Trophoblast cell (in vitro differentiated cells and primary cell): ENCODE measurements at regions not wholly inside any gene's neighbourhood (a gene's known extent, or its start where the extent isn't known, plus 50 kb on each side); places are given as distances from the start of the nearest gene placed in this dataset.
"Not testable (repeated sequence)": the region's sequence is repeated elsewhere in the genome, so short reads cannot be mapped to it uniquely, and the experiment has no call there.

ENCODE experiments used
- DNase-seq, 2 donors: peaks; one replicate each; pipeline ENCODE4 v3.0.0-alpha.2; 2016
- H2AFZ ChIP-seq: 2 replicates; pipeline ENCODE4 v1.6.1; 2013; ENCODE audit warnings: low read length, moderate library complexity, mild to moderate bottlenecking; ENCODE audit not compliant: insufficient read depth, poor library complexity
- H2AK5ac ChIP-seq: 2 replicates; pipeline ENCODE4 v1.6.1; 2013; ENCODE audit warnings: mild to moderate bottlenecking, low read length
- H2BK120ac ChIP-seq: 2 replicates; pipeline ENCODE4 v1.6.1; 2013; ENCODE audit warnings: low read length, mild to moderate bottlenecking, moderate library complexity; ENCODE audit not compliant: insufficient read depth, poor library complexity
- H2BK12ac ChIP-seq: 2 replicates; pipeline ENCODE4 v1.6.1; 2013; ENCODE audit warnings: mild to moderate bottlenecking, low read length, moderate library complexity
- H2BK5ac ChIP-seq: 2 replicates; pipeline ENCODE4 v1.6.1; 2013; ENCODE audit warnings: low read length, low read depth, moderate library complexity, mild to moderate bottlenecking; ENCODE audit not compliant: poor library complexity
- H3K14ac ChIP-seq: 2 replicates; pipeline ENCODE4 v1.6.1; 2013; ENCODE audit warnings: mild to moderate bottlenecking, low read length
- H3K18ac ChIP-seq: 2 replicates; pipeline ENCODE4 v1.6.1; 2013; ENCODE audit warnings: mild to moderate bottlenecking, low read length
- H3K23ac ChIP-seq: 2 replicates; pipeline ENCODE4 v1.6.1; 2013; ENCODE audit warnings: low read length
- H3K27ac ChIP-seq: 2 replicates; pipeline ENCODE4 v1.5.1; 2013; ENCODE audit warnings: low read depth, mild to moderate bottlenecking, inconsistent platforms, low read length, moderate library complexity
- H3K27me3 ChIP-seq: 2 replicates; pipeline ENCODE4 v1.6.1; 2013; ENCODE audit warnings: inconsistent platforms, mild to moderate bottlenecking, low read length, moderate library complexity; ENCODE audit not compliant: insufficient read depth
- H3K36me3 ChIP-seq, 2 experiments: 1 replicate in 1 of 2; 2 replicates in 1 of 2; pipeline ENCODE4 v1.6.1; 2013; ENCODE audit warnings: low read length in 2 of 2, mild to moderate bottlenecking in 2 of 2, moderate library complexity in 1 of 2; ENCODE audit not compliant: insufficient read depth in 2 of 2, control insufficient read depth in 1 of 2
- H3K4ac ChIP-seq: 2 replicates; pipeline ENCODE4 v1.6.1; 2013; ENCODE audit warnings: low read depth, mild to moderate bottlenecking, low read length, moderate library complexity
- H3K4me1 ChIP-seq, 2 experiments: 1 replicate in 1 of 2; 2 replicates in 1 of 2; pipeline ENCODE4 v1.6.1; 2013; ENCODE audit warnings: low read length in 2 of 2, mild to moderate bottlenecking in 2 of 2, moderate library complexity in 1 of 2; ENCODE audit not compliant: insufficient read depth in 2 of 2, control insufficient read depth in 1 of 2
- H3K4me2 ChIP-seq: 2 replicates; pipeline ENCODE4 v1.6.1; 2013; ENCODE audit warnings: inconsistent platforms, mild to moderate bottlenecking, low read length, moderate library complexity
- H3K4me3 ChIP-seq: 2 replicates; pipeline ENCODE4 v1.5.1; 2013; ENCODE audit warnings: mild to moderate bottlenecking, low read depth, low read length, inconsistent platforms
- H3K79me1 ChIP-seq: one replicate; pipeline ENCODE4 v1.6.1; 2013; ENCODE audit warnings: low read length
- H3K79me2 ChIP-seq: 2 replicates; pipeline ENCODE4 v1.6.1; 2013; ENCODE audit warnings: low read length, mild to moderate bottlenecking; ENCODE audit not compliant: control insufficient read depth, insufficient read depth, poor library complexity
- H3K9ac ChIP-seq: 2 replicates; pipeline ENCODE4 v1.6.1; 2013; ENCODE audit warnings: mild to moderate bottlenecking, low read length
- H3K9me3 ChIP-seq: 2 replicates; pipeline ENCODE4 v1.6.1; 2013; ENCODE audit warnings: low read depth, mild to moderate bottlenecking, control low read depth, inconsistent platforms, low read length; ENCODE audit not compliant: insufficient read depth
- H4K12ac ChIP-seq: 2 replicates; pipeline ENCODE4 v1.6.1; 2013; ENCODE audit warnings: low read depth, mild to moderate bottlenecking, low read length, moderate library complexity
- H4K8ac ChIP-seq: 2 replicates; pipeline ENCODE4 v1.6.1; 2013; ENCODE audit warnings: low read depth, mild to moderate bottlenecking, low read length, moderate library complexity
- H4K91ac ChIP-seq: one replicate; pipeline ENCODE4 v1.6.1; 2013; ENCODE audit warnings: low read depth, mild to moderate bottlenecking, low read length, moderate library complexity
- WGBS: extraction: QIAGEN DNeasy Blood & Tissue Kit; methylation state at CpG from one replicate; pipeline ENCODE4 v1.1.7; 2013; ENCODE audit warnings: missing lambda C conversion rate; ENCODE audit not compliant: insufficient read length, insufficient coverage; ENCODE audit errors: extremely low coverage; 5-methylcytosine and 5-hydroxymethylcytosine counted together

GRCh38 chr2:189312643-189313042, 128.6 kb upstream of the WDR75 start:
- Histone ChIP-seq H3K9me3 (no peaks in the 10 kb centered on the region), H4K12ac (no peak overlapping the region), H3K27ac (no peak overlapping the region), H4K8ac (no peak overlapping the region), H3K9ac (no peak overlapping the region), H4K91ac (no peak overlapping the region), H2BK5ac (no peak overlapping the region), H3K4me2 (no peak overlapping the region), H3K14ac (no peak overlapping the region), H3K36me3 (no peaks in the 10 kb centered on the region), H2AFZ (no peak overlapping the region), H3K79me2 (no peaks in the 10 kb centered on the region), H3K4ac (no peak overlapping the region), H2BK12ac (no peak overlapping the region), H2BK120ac (no peak overlapping the region), H3K23ac (no peak overlapping the region), H3K27me3 (no peaks in the 10 kb centered on the region), H2AK5ac (no peak overlapping the region), H3K4me3 (no peak overlapping the region), H3K18ac (no peak overlapping the region), H3K79me1 (no peaks in the 10 kb centered on the region), H3K4me1 (no peaks in the 10 kb centered on the region)
- no CpG with 5 or more reads among the region's 4 CpGs for WGBS
- DNase-seq, result peak in 1 of 2 donors; percentile 57

- no peak overlapping the region for H2BK120ac ChIP-seq
- H3K9ac ChIP-seq, result no peak overlapping the region
- H3K36me3 ChIP-seq, result no peaks in the 10 kb centered on the region
- H3K9me3 ChIP-seq, result peaks cover 6% of the 10 kb centered on the region
- no peak overlapping the region for H4K8ac ChIP-seq
- H3K27me3 ChIP-seq, result no peaks in the 10 kb centered on the region
- H2BK12ac ChIP-seq, result no peak overlapping the region
- H3K4me2 ChIP-seq, result no peak overlapping the region
- no peak overlapping the region for H3K27ac ChIP-seq
- H3K79me2 ChIP-seq, result no peaks in the 10 kb centered on the region
- no peak overlapping the region for H3K14ac ChIP-seq
- no peak overlapping the region for H2AK5ac ChIP-seq
- no peak overlapping the region for H4K12ac ChIP-seq
- no peak overlapping the region for H3K18ac ChIP-seq
- no peak for DNase-seq
- H3K4ac ChIP-seq, result no peak overlapping the region
- H2BK5ac ChIP-seq, result no peak overlapping the region
- no CpG with 5 or more reads among the region's 1 CpG for WGBS
- H2AFZ ChIP-seq, result no peak overlapping the region
- no peak overlapping the region for H3K4me3 ChIP-seq
- no peak overlapping the region for H3K23ac ChIP-seq
- no peak overlapping the region for H4K91ac ChIP-seq
- no peaks in the 10 kb centered on the region for H3K4me1 ChIP-seq
- H3K79me1 ChIP-seq, result no peaks in the 10 kb centered on the region
Observed at GRCh38 chr2:189318761-189319160, 122.5 kb upstream of the WDR75 start.

GRCh38 chr2:189319424-189319823, 121.8 kb upstream of the WDR75 start:
- H3K4me2 ChIP-seq, H3K18ac ChIP-seq, H3K4me1 ChIP-seq, H3K4me3 ChIP-seq, H3K23ac ChIP-seq, H3K4ac ChIP-seq, H3K36me3 ChIP-seq, H2BK120ac ChIP-seq, H3K27ac ChIP-seq, H3K14ac ChIP-seq, H3K27me3 ChIP-seq, H3K9me3 ChIP-seq, H4K12ac ChIP-seq, H3K79me1 ChIP-seq, DNase-seq, H4K91ac ChIP-seq, H2AK5ac ChIP-seq, H2BK5ac ChIP-seq, H4K8ac ChIP-seq, H2BK12ac ChIP-seq, H3K9ac ChIP-seq, H3K79me2 ChIP-seq, H2AFZ ChIP-seq: not testable (repeated sequence)
- WGBS, result no CpG with 5 or more reads among the region's 11 CpGs

GRCh38 chr2:189327879-189328847, 113.1 kb upstream of the WDR75 start:
- Histone ChIP-seq H3K36me3 (no peaks in the 10 kb centered on the region), H3K18ac (no peak overlapping the region), H3K79me1 (no peaks in the 10 kb centered on the region), H3K23ac (no peak overlapping the region), H2BK120ac (no peak overlapping the region), H2BK5ac (no peak overlapping the region), H3K27me3 (no peaks in the 10 kb centered on the region), H3K4me3 (no peak overlapping the region), H3K27ac (no peak overlapping the region), H4K12ac (no peak overlapping the region), H3K4me1 (no peaks in the 10 kb centered on the region), H3K9me3 (no peaks in the 10 kb centered on the region), H3K9ac (no peak overlapping the region), H2AFZ (no peak overlapping the region), H4K91ac (no peak overlapping the region), H3K79me2 (no peaks in the 10 kb centered on the region), H2AK5ac (no peak overlapping the region), H3K4me2 (no peak overlapping the region), H4K8ac (no peak overlapping the region), H2BK12ac (no peak overlapping the region), H3K4ac (no peak overlapping the region), H3K14ac (no peak overlapping the region)
- no peak for DNase-seq
- no CpG with 5 or more reads among the region's 2 CpGs for WGBS
